Ovary (tissue), 3 donors: ENCODE measurements at regions not wholly inside any gene's neighbourhood (a gene's known extent, or its start where the extent isn't known, plus 50 kb on each side); places are given as distances from the start of the nearest gene placed in this dataset.

Source experiments
- CTCF ChIP-seq, 3 donors: fragments of 450-650 bp in 2 of 3; fragments of 200-600 bp in 1 of 3; IDR thresholded peaks; one replicate each; pipeline versions ENCODE4 v1.5.1 to v1.8.0; 2016 to 2022; ENCODE audit warnings: antibody characterized with exemption in 3 of 3, mild to moderate bottlenecking in 1 of 3
- POLR2A ChIP-seq: fragments of 450-650 bp; IDR thresholded peaks from one replicate; pipeline ENCODE4 v1.6.1; 2017; ENCODE audit warnings: antibody characterized with exemption, mild to moderate bottlenecking, moderate library complexity
- donor health status: DM: no; HTN: no; CAD: no.

DNA sequence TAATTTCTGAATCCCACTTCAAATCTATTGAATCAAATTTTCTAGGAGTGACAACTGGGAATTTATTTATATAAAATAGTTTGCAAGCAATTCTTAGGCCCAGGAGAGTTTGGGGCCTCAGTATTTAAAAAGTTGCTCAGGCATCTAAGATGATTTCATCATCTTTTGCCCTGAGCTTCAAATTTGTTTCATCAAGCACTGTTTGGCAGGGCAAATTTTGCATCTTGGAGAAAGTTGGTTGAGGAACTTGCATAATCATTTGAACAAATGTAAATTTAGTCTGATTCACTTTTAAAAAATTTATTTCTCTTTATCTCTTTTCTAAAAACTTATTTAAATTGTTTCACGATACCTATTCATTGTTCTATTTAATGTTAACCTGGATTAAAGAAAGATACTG, 702.8 kb downstream of the SI start:
- no peak for TF ChIP-seq POLR2A
- TF ChIP-seq CTCF (IDR thresholded peaks at IDR 0.05): no peak
